Non-pigmented ciliary epithelial cell (primary cell): ENCODE measurements at regions not wholly inside any gene's neighbourhood (a gene's known extent, or its start where the extent isn't known, plus 50 kb on each side); places are given as distances from the start of the nearest gene placed in this dataset.

Experiments used
- DNase-seq: peaks from one replicate; pipeline ENCODE4 v3.0.0-alpha.2; 2010; ENCODE audit warnings: low read depth

DNA sequence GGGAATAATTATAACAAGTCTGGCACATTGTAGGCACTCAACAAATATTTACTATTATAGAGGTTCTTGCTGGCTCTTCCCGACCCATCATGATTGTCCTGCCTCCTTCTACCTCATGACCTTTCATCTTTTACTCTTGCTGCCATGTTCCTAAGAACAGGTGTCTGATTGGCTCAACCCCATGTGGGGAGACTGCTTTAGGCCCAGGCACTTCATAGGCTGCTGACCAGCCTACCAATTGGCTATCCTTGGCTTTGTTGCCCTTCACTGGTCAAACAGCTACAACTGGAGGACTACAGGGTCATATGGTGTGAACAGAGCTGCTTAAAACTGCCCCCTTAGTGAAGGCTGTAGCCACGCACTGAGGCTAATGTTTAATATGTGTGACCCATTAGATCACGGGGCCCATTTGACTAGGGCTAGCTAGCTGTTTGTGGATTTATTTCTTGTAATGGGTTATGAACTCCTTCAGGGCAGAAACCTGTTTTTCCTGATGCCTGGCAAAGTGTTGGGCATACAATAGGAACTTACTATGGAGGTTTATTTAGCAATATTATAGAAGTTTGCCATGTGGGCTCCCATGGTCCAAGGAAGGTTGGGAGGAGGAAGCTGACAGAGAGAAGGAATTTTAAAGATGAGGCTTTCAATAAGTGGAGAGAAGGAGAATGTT, 239.9 kb upstream of the TBC1D5 start:
- no peak for DNase-seq

DNA sequence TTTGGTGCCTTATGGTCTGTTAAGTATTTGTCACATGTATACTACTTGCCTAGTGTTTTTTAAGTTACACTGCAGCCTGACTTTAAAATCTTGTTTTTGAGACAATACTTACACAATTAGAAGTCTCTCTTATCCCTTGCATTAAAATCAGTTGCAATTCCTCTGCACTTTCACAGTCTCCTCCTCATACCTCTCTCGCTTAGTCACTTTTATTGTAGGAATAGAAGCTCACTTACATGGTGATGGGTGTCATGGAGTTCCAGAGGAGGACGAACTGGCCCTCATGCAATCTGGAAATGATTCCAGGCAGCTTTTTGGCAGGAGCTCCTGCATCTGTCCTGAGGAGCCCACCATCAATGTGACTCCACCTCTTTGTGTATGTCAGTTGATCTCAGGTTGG, 238.4 kb upstream of the TBC1D5 start:
- no peak for DNase-seq

DNA sequence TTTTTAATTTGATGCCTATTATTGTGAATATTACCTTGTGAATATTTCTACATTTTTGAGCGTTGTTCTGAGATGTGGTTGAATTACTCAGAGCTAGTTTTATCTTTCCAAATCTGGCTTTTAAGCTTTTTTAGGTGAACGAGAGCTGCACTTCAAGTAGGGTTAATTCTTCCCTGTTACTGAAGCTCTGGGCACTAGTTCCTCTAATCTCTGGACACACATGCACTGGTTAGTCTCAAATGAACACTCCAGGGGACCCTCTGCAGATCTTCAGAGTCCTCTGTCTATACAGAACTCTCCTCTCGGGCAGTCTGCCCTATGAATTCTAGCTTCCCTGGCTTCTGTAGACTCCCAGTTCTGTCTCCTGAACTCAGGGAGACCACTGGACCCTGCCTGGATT, 237.5 kb upstream of the TBC1D5 start:
- DNase-seq, result no peak

DNA sequence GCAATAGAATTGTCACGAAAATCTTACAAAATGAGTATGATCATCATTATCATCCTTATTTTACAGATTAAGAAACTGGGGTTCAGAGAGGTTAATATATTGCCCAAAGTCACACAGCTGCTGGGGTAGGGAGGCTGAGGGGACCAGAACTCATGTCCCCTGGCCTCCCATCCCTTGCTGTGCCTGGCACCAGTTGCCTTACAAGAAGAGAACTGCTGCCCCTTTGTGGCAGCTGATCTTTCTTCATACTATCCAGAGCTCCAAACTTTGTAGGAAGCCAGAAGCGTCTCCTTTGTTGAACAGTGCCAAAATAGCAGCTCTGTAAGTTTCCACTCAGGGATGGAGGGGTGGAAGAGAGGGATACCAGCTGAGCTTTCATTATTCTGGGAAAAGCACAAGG, 236.8 kb upstream of the TBC1D5 start:
- no peak for DNase-seq

DNA sequence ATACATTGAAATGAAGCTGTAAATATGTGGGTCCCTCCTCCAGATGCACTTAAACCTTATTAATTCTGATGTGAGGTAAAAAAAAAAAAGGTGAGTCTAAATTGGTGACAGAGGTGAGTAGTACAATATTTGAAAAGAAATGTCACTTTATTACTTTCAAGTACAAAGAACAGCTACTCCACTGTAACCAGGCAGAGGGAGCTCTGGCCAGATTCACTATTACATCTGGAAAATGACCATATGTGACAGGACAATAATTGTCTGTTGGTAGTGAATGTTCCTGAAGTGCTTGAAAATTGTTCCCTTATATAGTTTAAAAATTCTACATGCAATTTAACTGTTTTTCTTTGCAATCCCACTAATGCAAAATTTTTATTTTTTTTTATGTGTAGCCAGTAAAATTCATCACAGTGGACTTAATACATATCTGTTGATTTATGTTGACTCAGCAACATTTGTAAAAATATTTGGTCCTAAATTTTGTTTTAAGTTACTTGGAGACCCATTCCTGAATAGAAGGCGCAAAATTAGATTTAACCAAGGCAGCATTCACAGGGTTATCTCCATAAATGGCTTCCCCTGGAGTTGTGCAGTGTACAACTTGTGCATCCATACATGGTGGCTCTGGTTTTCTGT, 231.9 kb upstream of the TBC1D5 start:
- DNase-seq, result no peak

DNA sequence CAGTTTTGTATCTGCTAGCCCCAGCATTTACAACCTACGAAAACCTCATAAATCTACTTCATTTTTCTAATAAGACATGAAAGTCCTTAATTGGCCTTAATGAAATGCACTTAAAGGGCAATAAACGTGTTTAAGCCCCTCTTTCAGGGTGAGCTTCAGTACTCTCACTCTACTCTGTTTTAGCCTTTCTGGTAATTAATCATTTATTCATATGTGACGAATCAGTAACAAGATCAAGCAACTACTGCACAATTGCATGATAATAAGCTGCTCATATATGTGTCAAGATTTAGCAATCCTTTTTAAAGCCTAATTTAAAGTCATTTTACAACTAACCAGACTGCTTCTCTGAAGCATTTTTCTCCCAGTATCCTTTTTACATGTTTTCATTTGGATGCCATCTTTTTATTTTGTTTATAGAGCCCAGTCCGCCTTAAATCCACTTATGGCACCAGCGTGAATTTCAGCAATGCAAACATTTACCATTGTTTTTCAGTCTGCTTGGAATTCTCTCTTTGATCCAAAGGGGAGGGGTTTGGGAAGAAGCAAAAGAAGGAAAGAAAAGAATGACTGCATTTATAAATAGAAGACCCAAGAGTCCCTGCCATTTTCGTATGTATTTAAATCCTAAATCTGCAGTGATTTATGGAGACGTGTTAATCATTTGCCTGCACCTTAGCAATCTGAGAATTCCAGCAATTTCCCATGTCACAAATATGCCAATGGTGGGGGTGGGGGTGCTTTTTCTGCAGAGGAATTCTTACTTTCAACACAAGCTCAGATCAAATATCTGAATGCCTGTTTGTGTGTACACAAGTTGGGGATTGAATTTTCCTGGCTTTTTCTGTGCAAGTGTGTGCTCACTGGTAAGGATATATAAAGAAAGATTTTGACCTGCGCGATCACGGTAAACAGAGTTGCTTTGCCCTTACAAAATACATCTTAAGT, 230.8 kb upstream of the TBC1D5 start:
- DNase-seq, result no peak

DNA sequence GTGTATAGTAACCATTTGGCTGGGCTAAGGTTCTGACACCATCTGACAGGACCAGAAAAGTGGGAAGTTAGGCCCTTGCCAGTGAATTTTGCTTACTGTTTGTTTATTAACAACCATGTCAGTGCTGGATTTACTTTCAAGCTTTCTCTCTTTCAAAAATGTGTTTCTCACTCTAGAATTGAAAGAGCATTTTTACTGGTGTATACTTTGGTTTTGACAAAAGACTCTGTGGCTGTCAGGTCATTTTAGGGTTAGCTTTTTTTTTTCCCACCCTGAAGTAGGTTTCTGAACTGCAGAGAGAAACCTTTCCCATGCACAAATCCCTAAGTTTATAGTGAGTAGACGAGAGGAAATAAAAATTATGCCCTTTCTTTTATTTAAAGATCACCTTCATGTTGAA, 230.0 kb upstream of the TBC1D5 start:
- no peak for DNase-seq

DNA sequence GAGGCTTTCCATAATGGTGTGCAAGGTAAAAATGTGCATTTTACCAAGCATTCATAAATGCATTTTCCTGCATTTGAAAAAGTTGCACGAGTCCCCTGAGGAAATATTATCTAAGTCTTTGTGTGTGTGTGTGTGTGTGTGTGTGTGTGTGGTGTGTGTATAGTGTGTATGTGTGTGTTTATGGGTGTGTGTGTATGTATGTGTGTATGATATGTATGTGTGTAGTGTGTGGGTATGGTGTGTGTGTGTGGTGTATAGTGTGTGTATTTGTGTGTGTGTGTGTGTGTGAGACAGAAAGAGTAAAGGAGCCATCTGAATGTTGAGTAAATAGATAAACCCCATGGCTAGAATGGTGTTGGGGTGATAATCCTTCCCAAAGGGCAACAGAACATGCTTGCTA, 229.6 kb upstream of the TBC1D5 start:
- no peak for DNase-seq

DNA sequence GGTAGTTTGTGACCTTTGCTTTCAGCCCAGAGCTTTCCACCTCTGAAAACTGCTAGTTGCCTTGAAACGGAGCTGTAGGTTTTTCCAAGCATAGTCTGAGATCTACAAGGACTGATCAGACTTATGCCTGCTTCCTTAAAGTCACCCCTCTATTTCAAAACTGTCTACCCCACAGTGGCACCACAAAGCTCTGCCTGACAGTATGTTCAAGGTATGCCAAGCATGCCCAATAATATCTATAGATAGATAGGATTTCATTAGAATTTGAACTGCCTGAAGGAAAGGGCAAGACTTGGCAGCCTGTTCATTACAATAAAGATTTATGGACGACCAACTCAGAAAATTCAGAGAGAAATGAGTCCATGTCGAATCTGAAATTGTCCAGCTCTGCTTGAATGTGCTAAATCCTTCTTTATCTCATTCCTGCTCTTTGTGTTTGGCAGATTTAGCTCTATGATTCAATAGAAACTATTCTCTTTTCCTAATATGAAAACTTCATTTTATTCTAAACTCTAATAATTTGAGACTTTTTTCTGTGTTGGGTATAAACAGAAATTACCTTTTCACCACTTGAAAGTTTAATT, 227.6 kb upstream of the TBC1D5 start:
- no peak for DNase-seq

DNA sequence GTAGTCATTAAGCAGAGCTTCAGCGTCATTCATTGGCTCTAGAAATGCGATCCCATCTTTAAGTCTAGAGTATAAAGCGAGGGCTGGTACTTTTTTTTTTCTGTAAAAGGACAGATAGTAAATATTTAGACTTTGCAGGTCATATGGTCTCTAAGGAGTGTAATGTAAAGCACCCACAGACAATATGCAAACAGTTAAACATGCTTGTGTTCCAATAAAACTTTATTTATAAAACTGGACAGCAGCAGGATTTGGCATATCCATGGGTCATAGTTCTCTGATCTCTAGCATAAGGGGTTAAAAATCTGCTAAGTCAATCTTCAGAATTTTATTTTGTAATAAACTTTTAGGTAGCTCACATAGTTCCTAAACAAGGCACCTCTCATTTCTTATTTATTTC, 226.8 kb upstream of the TBC1D5 start:
- DNase-seq, result no peak

DNA sequence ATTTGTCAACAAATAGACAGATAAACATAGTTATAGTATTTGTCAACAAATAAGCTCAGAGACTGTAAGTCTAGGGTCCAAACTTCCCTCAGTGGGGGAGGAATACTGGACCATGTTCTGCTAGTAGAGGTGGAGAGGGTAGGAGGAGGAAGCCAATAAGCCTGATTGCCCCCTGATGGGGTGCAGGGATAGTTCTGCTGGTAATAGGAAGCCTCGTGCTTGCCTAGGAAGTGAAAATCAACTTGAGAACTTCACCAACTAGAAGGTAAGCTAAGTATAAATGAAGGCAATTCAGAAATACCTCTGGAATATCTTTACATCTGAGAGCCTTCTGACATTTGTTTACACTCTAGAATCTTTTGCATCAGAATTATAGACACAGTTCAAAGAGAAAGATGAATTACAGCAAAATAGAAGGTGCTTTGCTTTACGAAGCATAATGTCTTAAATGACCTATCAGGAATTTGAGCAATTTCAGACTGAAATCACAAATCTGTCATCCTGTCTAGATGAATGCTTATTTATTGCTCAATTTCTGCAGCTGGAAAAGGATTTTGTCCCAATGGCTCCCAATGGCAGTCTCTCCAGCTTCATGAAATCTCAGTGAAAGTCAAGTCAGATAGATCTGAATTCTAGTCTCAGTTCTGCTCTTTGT, 225.6 kb upstream of the TBC1D5 start:
- DNase-seq, result no peak

DNA sequence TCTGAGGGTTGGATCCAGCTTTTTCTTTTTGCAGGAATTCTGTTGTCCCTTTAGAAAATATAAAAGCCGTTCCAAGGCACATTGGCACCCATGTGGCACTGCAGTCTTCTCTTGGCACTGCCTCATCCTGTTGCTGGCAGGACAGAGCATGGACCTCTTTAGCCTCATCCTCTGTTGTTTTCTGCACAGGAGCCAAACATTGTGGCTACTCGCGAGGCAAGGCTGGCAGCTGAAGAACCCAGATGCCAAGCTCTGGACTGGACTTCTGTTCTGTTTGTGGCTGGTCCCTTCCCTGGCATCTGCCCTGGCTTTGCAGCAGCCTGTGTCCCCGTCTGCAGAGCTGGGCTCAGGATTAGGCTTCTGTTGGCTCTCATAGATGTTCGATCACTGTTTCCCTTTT, 224.7 kb upstream of the TBC1D5 start:
- DNase-seq, result no peak

DNA sequence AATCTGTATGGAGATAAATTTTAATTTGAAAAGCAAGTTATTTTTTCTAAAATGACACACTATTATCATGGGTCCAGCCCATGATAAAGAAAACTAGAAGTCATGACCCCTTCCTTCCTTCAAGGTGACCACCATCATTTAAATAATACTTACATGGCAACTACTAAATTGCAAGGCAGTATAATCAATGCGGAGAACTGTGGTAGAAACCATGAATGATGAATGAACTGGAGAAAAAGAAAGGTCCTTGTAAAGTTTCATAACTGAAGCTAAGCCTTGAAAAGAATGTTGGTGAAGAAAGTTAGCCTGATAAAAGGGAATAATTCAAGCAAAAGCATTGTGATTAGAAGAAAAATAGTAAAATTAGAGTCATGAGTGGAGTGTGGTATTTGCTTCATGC, 222.9 kb upstream of the TBC1D5 start:
- no peak for DNase-seq

DNA sequence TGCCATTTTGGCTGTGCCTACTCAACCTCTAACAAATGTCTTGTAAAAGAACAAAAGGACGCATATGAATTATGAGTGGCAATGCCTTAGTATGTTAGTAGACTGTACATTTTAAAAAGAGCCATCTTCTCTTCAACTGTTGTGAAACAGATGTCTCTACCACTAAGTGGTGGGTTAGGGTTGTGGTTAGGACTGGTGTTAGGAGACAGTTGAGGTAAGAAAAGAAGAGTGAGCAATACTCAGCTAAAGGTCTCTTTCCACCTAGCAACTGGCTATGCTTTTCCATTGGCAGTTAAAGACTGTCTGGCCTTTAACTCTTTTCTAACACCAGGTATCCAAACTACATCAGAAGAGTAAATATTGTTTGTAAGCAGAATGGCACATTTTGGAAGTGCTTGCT, 221.7 kb upstream of the TBC1D5 start:
- no peak for DNase-seq

DNA sequence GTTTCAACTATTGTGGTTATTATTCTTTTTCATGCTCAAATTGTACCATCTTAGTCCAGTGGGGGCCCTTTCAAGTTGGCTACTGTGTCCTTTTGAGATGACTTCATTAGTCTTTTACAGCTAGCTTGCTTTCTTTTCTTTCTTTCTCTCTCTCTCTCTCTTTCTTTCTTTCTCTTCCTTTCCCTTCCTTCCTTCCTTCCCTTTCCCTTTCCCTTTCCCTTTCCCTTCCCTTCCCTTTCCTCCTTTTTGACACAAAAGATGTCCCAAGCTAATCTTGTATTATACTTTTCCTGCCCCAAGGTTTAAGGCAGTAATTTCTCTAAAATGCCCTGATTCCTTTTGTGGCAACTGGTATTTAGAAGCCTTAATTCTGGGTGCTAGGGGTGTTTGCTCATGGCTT, 213.0 kb upstream of the TBC1D5 start:
- DNase-seq, result no peak

DNA sequence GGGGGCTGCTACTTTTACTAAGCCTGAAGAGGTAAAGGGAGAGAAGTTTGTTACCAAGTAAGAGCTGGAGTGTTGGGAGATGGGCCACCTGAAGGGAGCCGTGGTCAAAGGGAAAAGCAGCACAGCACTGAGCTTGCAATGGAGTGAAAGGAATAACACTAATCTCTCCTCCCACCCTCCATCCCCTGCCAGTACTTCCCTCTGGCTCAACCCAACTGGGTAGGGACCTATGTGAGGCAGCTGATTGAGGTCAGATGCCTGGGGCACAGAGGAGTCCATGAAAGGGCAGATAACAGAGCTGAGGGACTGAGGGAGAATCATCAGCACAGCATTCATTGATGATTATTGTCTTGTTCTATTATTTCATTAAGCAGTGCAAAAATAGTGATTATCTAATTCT, 212.4 kb upstream of the TBC1D5 start:
- DNase-seq, result no peak

DNA sequence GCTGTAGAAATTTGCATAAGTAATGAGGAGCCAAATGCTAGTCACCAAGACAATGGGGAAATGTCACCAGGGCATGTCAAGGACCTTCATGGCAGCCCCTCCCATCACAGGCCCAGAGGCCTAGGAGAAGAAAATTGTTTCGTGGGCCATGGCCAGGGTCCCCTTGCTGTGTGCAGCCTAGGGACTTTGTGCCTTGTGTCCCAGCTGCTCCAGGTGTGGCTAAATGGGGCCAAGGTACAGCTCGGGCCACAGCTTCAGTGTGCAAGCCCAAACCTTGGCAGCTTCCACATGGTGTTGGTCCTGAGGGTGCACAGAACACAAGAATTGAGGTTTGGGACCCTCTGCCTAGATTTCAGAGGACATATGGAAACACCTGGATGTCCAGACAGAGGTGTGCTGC, 208.8 kb upstream of the TBC1D5 start:
- DNase-seq, result no peak

DNA sequence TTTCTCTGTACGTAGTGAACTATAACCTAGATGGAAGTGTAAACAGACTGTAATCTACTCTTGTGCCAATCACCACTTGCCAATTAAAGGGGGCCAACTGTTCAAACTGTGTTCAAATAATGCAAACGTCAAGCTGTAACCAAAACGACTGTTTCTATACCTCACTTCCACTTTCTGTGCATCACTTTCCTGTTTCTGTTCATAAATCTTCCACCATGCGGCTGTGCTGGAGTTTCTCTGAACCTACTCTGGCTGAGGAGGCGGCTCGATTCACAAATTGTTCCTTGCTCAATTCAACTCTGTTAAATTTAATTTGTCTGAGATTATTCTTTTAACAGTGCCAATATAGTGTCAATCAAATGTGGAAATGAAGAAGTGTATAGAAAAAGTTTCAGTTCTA, 206.7 kb upstream of the TBC1D5 start:
- no peak for DNase-seq

DNA sequence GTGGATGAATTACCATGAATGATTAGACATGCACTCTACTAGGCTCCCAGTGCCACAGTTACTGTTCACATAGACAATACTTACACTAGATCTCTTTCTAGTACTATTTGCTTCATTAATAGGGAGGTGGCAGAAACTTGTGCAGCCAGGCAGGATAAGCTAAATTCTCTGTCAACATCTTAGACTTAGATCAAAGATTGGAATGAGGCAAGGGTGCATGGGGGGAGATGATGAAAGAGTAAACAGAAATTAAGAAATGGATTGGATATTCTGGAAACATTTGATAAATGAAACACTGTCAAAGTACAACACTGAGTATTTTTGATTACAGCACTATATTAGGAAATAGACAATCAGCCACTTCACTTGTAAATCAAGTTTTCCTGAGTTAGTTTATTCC, 205.4 kb upstream of the TBC1D5 start:
- DNase-seq, result no peak

DNA sequence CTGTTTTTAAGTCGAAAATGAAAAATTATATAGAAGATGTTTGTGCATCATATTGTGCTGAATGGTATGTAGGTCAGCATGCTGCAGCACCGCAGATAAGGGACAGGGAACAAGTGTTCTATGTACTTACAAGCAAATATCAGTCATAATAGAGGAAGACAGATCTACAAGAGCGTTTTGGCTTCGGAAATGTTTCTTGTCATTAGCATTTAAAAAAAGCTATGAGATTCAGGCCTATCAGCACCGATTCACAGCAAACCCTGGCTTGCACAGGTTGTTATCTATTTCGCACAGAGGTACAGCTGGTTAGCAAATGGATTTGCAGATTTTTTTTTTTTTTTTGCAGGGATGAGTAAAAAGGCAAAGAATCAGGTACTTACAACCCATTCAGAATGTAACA, 204.2 kb upstream of the TBC1D5 start:
- no peak for DNase-seq

DNA sequence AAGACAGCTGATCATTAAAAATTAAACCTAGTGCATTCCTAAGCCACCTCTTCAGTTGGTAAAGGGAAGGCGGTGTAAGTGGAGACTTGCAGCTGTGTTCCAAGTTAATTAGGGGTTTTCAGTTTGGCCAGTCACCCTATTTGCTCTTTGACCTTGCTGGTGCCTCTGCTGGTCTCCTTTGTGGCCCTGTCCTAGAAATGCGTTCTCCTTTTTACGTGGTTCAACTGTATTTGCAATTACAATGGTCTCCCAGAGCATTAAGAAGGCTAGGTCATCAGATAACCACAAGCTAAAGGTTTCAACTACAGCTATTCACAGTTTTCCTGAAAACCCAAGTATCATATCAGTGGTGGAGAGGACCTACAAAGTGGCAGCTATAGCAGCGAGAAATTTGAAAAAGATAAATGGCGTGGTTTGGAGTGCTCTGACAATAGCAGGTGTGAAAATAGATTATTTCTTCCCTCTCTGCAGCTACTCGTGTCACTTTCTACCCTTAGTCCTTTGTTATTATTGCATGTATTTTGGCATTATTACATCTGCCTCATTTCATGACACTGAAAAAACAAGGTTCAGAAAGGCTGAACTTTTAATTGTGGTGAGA, 203.5 kb upstream of the TBC1D5 start:
- no peak for DNase-seq
